H1 (cell line): ENCODE measurements at regions not wholly inside any gene's neighbourhood (a gene's known extent, or its start where the extent isn't known, plus 50 kb on each side); places are given as distances from the start of the nearest gene placed in this dataset.

Source experiments
- CTCF ChIA-PET: fragments of 300-600 bp; sonication (Branson Sonifier 250); formaldehyde crosslinking; loops from one replicate; lab custom pipeline; 2021; ENCODE audit not compliant: partially characterized antibody; lab: Charles Lee
- POLR2A ChIA-PET: fragments of 300-600 bp; sonication (Branson Sonifier 250); formaldehyde crosslinking; loops from one replicate; lab custom pipeline; 2021; ENCODE audit warnings: inconsistent platforms; ENCODE audit not compliant: partially characterized antibody; lab: Charles Lee
- DNase-seq, 2 experiments: peaks; one replicate each; pipeline versions ENCODE4 v3.0.0 to v3.0.0-alpha.2; 2010 to 2022; ENCODE audit warnings: low spot score in 2 of 2, low read depth in 1 of 2, mixed read lengths in 1 of 2
- FAIRE-seq: peaks from 2 replicates; lab custom pipeline; 2011; peaks lifted over from hg19 to GRCh38; lab: Jason Lieb, UNC
- H2AFZ ChIP-seq: 2 replicates; pipeline ENCODE4 v1.8.1; 2012; ENCODE audit warnings: low read length, inconsistent platforms
- H2AK5ac ChIP-seq: 2 replicates; pipeline ENCODE4 v1.6.1; 2013; ENCODE audit warnings: low read depth, low read length
- H2BK120ac ChIP-seq: replicated peaks from 2 replicates; pipeline ENCODE3; 2013; ENCODE audit warnings: low read depth, low read length, inconsistent platforms
- H2BK12ac ChIP-seq: 2 replicates; pipeline ENCODE4 v1.6.1; 2013; ENCODE audit warnings: low read depth, low read length
- H2BK15ac ChIP-seq: 2 replicates; pipeline ENCODE4 v1.6.1; 2013; ENCODE audit warnings: low read length
- H2BK20ac ChIP-seq: 2 replicates; pipeline ENCODE4 v1.6.1; 2013; ENCODE audit warnings: low read length
- H2BK5ac ChIP-seq: 2 replicates; pipeline ENCODE4 v1.6.1; 2013; ENCODE audit warnings: low read depth, low read length
- H3K14ac ChIP-seq: 2 replicates; pipeline ENCODE4 v1.6.1; 2013; ENCODE audit warnings: inconsistent platforms; ENCODE audit not compliant: insufficient read length
- H3K18ac ChIP-seq: 2 replicates; pipeline ENCODE4 v1.6.1; 2013; ENCODE audit warnings: low read length; ENCODE audit errors: extremely low read depth
- H3K23ac ChIP-seq: 2 replicates; pipeline ENCODE4 v1.6.1; 2013; ENCODE audit warnings: inconsistent platforms; ENCODE audit not compliant: insufficient read length
- H3K23me2 ChIP-seq: 2 replicates; pipeline ENCODE4 v1.6.1; 2013; ENCODE audit warnings: low read depth, low read length
- H3K27ac ChIP-seq: 2 replicates; pipeline ENCODE4 v1.6.1; 2011; ENCODE audit warnings: low read depth, low read length, inconsistent platforms
- H3K27me3 ChIP-seq, 4 experiments: replicated peaks in 1 of 4; 1 replicate in 1 of 4; 2 replicates in 3 of 4; pipeline versions ENCODE4 v1.6.1 to v1.8.1; 2011 to 2013; ENCODE audit warnings: low read length in 3 of 4, mild to moderate bottlenecking in 3 of 4, inconsistent platforms in 2 of 4, mixed read lengths in 2 of 4, moderate library complexity in 1 of 4; ENCODE audit not compliant: control insufficient read depth in 3 of 4, insufficient read depth in 3 of 4; ENCODE audit errors: extremely low read depth in 1 of 4
- H3K36me3 ChIP-seq, 4 experiments: 2 replicates each; pipeline versions ENCODE4 v1.6.1 to v1.8.1; 2011 to 2013; ENCODE audit warnings: mild to moderate bottlenecking in 4 of 4, low read length in 3 of 4, moderate library complexity in 2 of 4, control low read depth in 1 of 4, inconsistent platforms in 1 of 4; ENCODE audit not compliant: insufficient read depth in 4 of 4, control insufficient read depth in 2 of 4
- H3K4ac ChIP-seq: replicated peaks from 2 replicates; pipeline ENCODE3; 2013; ENCODE audit warnings: low read length, low read depth, mixed read lengths, inconsistent platforms; ENCODE audit not compliant: insufficient read length
- H3K4me1 ChIP-seq, 4 experiments: replicated peaks in 1 of 4; 1 replicate in 1 of 4; 2 replicates in 3 of 4; pipeline versions ENCODE4 v1.6.1 to v1.8.1; 2011 to 2013; ENCODE audit warnings: low read length in 3 of 4, inconsistent platforms in 2 of 4, mixed read lengths in 1 of 4; ENCODE audit not compliant: insufficient read depth in 4 of 4, control insufficient read depth in 3 of 4
- H3K4me2 ChIP-seq, 2 experiments: 2 replicates each; pipeline versions ENCODE4 v1.6.1 to v1.8.1; 2011 to 2013; ENCODE audit warnings: low read depth in 2 of 2, low read length in 2 of 2, control low read depth in 1 of 2, inconsistent platforms in 1 of 2, mild to moderate bottlenecking in 1 of 2; ENCODE audit not compliant: insufficient read depth in 1 of 2
- H3K4me3 ChIP-seq, 4 experiments: fragments of 200-600, 300-600 bp in 1 of 4; sonication (generic), shearing (Covaris generic), sonication (Bioruptor Twin) in 1 of 4; 2 replicates each; pipeline versions ENCODE4 v1.5.1 to v1.8.1; 2011 to 2016; ENCODE audit warnings: low read length in 4 of 4, low read depth in 3 of 4, control low read depth in 2 of 4, inconsistent platforms in 2 of 4, mild to moderate bottlenecking in 2 of 4, mixed read lengths in 1 of 4, moderate library complexity in 1 of 4; ENCODE audit not compliant: insufficient read depth in 2 of 4; ENCODE audit errors: extremely low read depth in 1 of 4
- H3K56ac ChIP-seq: replicated peaks from 2 replicates; pipeline ENCODE3; 2013; ENCODE audit warnings: low read depth, mild to moderate bottlenecking, mixed read lengths, low read length, inconsistent platforms; ENCODE audit not compliant: insufficient read length
- H3K79me1 ChIP-seq: 2 replicates; pipeline ENCODE4 v1.6.1; 2013; ENCODE audit warnings: low read depth, low read length, control low read depth
- H3K79me2 ChIP-seq, 2 experiments: 2 replicates each; pipeline versions ENCODE4 v1.6.1 to v1.8.1; 2012 to 2013; ENCODE audit warnings: low read length in 2 of 2, mild to moderate bottlenecking in 2 of 2, inconsistent platforms in 1 of 2; ENCODE audit not compliant: insufficient read depth in 2 of 2, control insufficient read depth in 1 of 2
- H3K9ac ChIP-seq, 4 experiments: replicated peaks in 1 of 4; 1 replicate in 1 of 4; 2 replicates in 3 of 4; pipeline versions ENCODE4 v1.6.1 to v1.8.1; 2011 to 2013; ENCODE audit warnings: low read depth in 3 of 4, low read length in 3 of 4, control low read depth in 2 of 4, mild to moderate bottlenecking in 2 of 4, moderate library complexity in 2 of 4, inconsistent platforms in 1 of 4; ENCODE audit errors: extremely low read depth in 1 of 4
- H3K9me3 ChIP-seq, 2 experiments: 2 replicates each; pipeline versions ENCODE4 v1.6.1 to v1.8.1; 2012 to 2013; ENCODE audit warnings: mild to moderate bottlenecking in 2 of 2, moderate library complexity in 2 of 2, control low read depth in 1 of 2, inconsistent platforms in 1 of 2, low read depth in 1 of 2, low read length in 1 of 2, mixed read lengths in 1 of 2; ENCODE audit not compliant: insufficient read depth in 2 of 2
- H4K20me1 ChIP-seq, 2 experiments: replicated peaks in 1 of 2; 2 replicates each; pipeline versions ENCODE3 to v1.8.1; 2011 to 2013; ENCODE audit warnings: inconsistent platforms in 2 of 2, low read length in 2 of 2, mild to moderate bottlenecking in 1 of 2; ENCODE audit not compliant: insufficient read depth in 2 of 2, control insufficient read depth in 1 of 2
- H4K5ac ChIP-seq: 2 replicates; pipeline ENCODE4 v1.6.1; 2013; ENCODE audit warnings: low read length, low read depth, mixed read lengths, inconsistent platforms; ENCODE audit not compliant: insufficient read length
- H4K8ac ChIP-seq: 2 replicates; pipeline ENCODE4 v1.8.0; 2013; ENCODE audit warnings: mild to moderate bottlenecking, moderate library complexity, low read length, inconsistent platforms; ENCODE audit not compliant: insufficient read depth; ENCODE audit errors: extremely low read depth
- H4K91ac ChIP-seq: replicated peaks from 2 replicates; pipeline ENCODE3; 2013; ENCODE audit warnings: low read length, mixed read lengths, inconsistent platforms; ENCODE audit not compliant: insufficient read length
- BACH1 ChIP-seq: IDR thresholded peaks from 2 replicates; pipeline ENCODE4 v1.6.1; 2012; ENCODE audit warnings: low read length, improper control_type of control experiment
- CEBPB ChIP-seq: IDR thresholded peaks from 2 replicates; pipeline ENCODE4 v1.6.1; 2012; ENCODE audit warnings: low read depth, low read length
- MAFK ChIP-seq: IDR thresholded peaks from 2 replicates; pipeline ENCODE4 v1.6.1; 2012; ENCODE audit warnings: low read depth, mild to moderate bottlenecking, improper control_type of control experiment, low read length
- WGBS, 2 experiments: shearing (Covaris generic) in 1 of 2; methylation state at CpG; one replicate each; pipeline versions ENCODE4 v1.1.6 to v1.1.7; 2013 to 2015; ENCODE audit warnings: low lambda C conversion rate in 2 of 2, mixed read lengths in 2 of 2, inconsistent platforms in 1 of 2, low coverage in 1 of 2, missing lambda C conversion rate in 1 of 2; ENCODE audit not compliant: insufficient replicate concordance in 2 of 2, insufficient coverage in 1 of 2, insufficient read length in 1 of 2; ENCODE audit errors: extremely low coverage in 1 of 2, missing lambda C conversion rate in 1 of 2; 5-methylcytosine and 5-hydroxymethylcytosine counted together

DNA sequence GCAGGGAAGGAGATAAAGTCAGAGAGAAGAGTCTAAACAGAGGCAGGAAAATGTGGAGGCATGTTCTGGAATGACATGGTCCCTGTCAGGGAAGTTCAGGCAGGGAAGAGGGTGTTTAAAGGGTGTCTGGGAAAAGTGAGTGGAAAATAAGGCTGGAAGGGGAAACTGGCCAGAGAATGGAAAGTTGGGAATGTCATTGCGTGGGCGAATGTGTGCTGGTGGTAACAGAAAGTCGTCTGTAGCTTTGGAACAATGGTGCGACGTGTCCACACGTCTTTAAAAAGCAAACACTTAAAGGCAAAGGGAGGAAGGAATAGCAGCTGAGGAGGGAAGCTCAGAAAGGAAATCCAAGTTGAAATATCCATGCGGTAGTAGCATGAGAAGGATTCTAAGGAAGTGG lies 469.5 kb upstream of the SALL3 start:
- Histone ChIP-seq H3K4me2 (no peak overlapping the region), H4K91ac (no peak overlapping the region), H2AK5ac (no peak overlapping the region), H3K14ac (no peak overlapping the region), H3K23ac (no peak overlapping the region), H3K9ac (no peak overlapping the region), H2BK120ac (no peak overlapping the region), H2AFZ (no peak overlapping the region), H3K27ac (no peak overlapping the region), H3K79me2 (no peaks in the 10 kb centered on the region), H3K27me3 (peaks cover 0 to 10% (median 1%) of the 10 kb centered on the region in 4 experiments; a peak in 3 of 7 replicates), H3K79me1 (peaks cover 3% of the 10 kb centered on the region; the same call in 1 of the 2 replicates), H3K36me3 (no peaks in the 10 kb centered on the region), H3K23me2 (no peaks in the 10 kb centered on the region), H2BK15ac (no peak overlapping the region), H2BK5ac (no peak overlapping the region), H2BK20ac (no peak overlapping the region), H2BK12ac (no peak overlapping the region), H4K8ac (no peak overlapping the region), H3K9me3 (no peaks in the 10 kb centered on the region), H4K5ac (no peak overlapping the region), H3K4me1 (peaks cover 0 to 3% (median 2%) of the 10 kb centered on the region in 4 experiments; a peak in 5 of 7 replicates), H4K20me1 (peaks cover 0 to 2% of the 10 kb centered on the region in 2 experiments), H3K56ac (no peak overlapping the region), H3K4ac (no peak overlapping the region), H3K4me3 (no peak overlapping the region), H3K18ac (no peak overlapping the region)
- POLR2A ChIA-PET: no interaction called here
- FAIRE-seq (no peak), DNase-seq (no peak)
- CTCF ChIA-PET: interaction anchor here (0.7 kb wide), 1 partner anchor 628 kb away, joined by 5 read pairs; no protein-coding TSS in a partner anchor
- 76% methylated on average over 7 of the region's 7 CpGs; no CpG with 5 or more reads in 1 of the 2 experiments for WGBS, 2 experiments
- no peak for TF ChIP-seq MAFK
- TF ChIP-seq CEBPB: no peak
- no peak for TF ChIP-seq BACH1
